Neural cell (in vitro differentiated cells): ENCODE measurements at regions not wholly inside any gene's neighbourhood (a gene's known extent, or its start where the extent isn't known, plus 50 kb on each side); places are given as distances from the start of the nearest gene placed in this dataset.

ENCODE experiments used
- small RNA-seq, 3 experiments: library from RNA; depleted of rRNA; stranded (forward); fragments of <200 nt; gene quantifications; one replicate each; pipeline ENCODE3, GENCODE V24; 2012

Small RNA genes lying in the stretch of these regions (small RNA-seq; reads per million reads assigned to genes)
- 0 reads per million in 3 experiments for gene UQCRHP3
